H1 (cell line): ENCODE measurements at regions not wholly inside any gene's neighbourhood (a gene's known extent, or its start where the extent isn't known, plus 50 kb on each side); places are given as distances from the start of the nearest gene placed in this dataset.

ENCODE experiments used
- CTCF ChIA-PET: fragments of 300-600 bp; sonication (Branson Sonifier 250); formaldehyde crosslinking; loops from one replicate; lab custom pipeline; 2021; ENCODE audit not compliant: partially characterized antibody; lab: Charles Lee
- POLR2A ChIA-PET: fragments of 300-600 bp; sonication (Branson Sonifier 250); formaldehyde crosslinking; loops from one replicate; lab custom pipeline; 2021; ENCODE audit warnings: inconsistent platforms; ENCODE audit not compliant: partially characterized antibody; lab: Charles Lee
- DNase-seq, 2 experiments: peaks; one replicate each; pipeline versions ENCODE4 v3.0.0 to v3.0.0-alpha.2; 2010 to 2022; ENCODE audit warnings: low spot score in 2 of 2, low read depth in 1 of 2, mixed read lengths in 1 of 2
- FAIRE-seq: peaks from 2 replicates; lab custom pipeline; 2011; peaks lifted over from hg19 to GRCh38; lab: Jason Lieb, UNC
- H2AFZ ChIP-seq: 2 replicates; pipeline ENCODE4 v1.8.1; 2012; ENCODE audit warnings: low read length, inconsistent platforms
- H2AK5ac ChIP-seq: 2 replicates; pipeline ENCODE4 v1.6.1; 2013; ENCODE audit warnings: low read depth, low read length
- H2BK120ac ChIP-seq: replicated peaks from 2 replicates; pipeline ENCODE3; 2013; ENCODE audit warnings: low read depth, low read length, inconsistent platforms
- H2BK12ac ChIP-seq: 2 replicates; pipeline ENCODE4 v1.6.1; 2013; ENCODE audit warnings: low read depth, low read length
- H2BK15ac ChIP-seq: 2 replicates; pipeline ENCODE4 v1.6.1; 2013; ENCODE audit warnings: low read length
- H2BK20ac ChIP-seq: 2 replicates; pipeline ENCODE4 v1.6.1; 2013; ENCODE audit warnings: low read length
- H2BK5ac ChIP-seq: 2 replicates; pipeline ENCODE4 v1.6.1; 2013; ENCODE audit warnings: low read depth, low read length
- H3K14ac ChIP-seq: 2 replicates; pipeline ENCODE4 v1.6.1; 2013; ENCODE audit warnings: inconsistent platforms; ENCODE audit not compliant: insufficient read length
- H3K18ac ChIP-seq: 2 replicates; pipeline ENCODE4 v1.6.1; 2013; ENCODE audit warnings: low read length; ENCODE audit errors: extremely low read depth
- H3K23ac ChIP-seq: 2 replicates; pipeline ENCODE4 v1.6.1; 2013; ENCODE audit warnings: inconsistent platforms; ENCODE audit not compliant: insufficient read length
- H3K23me2 ChIP-seq: 2 replicates; pipeline ENCODE4 v1.6.1; 2013; ENCODE audit warnings: low read depth, low read length
- H3K27ac ChIP-seq: 2 replicates; pipeline ENCODE4 v1.6.1; 2011; ENCODE audit warnings: low read depth, low read length, inconsistent platforms
- H3K27me3 ChIP-seq, 4 experiments: replicated peaks in 1 of 4; 1 replicate in 1 of 4; 2 replicates in 3 of 4; pipeline versions ENCODE4 v1.6.1 to v1.8.1; 2011 to 2013; ENCODE audit warnings: low read length in 3 of 4, mild to moderate bottlenecking in 3 of 4, inconsistent platforms in 2 of 4, mixed read lengths in 2 of 4, moderate library complexity in 1 of 4; ENCODE audit not compliant: control insufficient read depth in 3 of 4, insufficient read depth in 3 of 4; ENCODE audit errors: extremely low read depth in 1 of 4
- H3K36me3 ChIP-seq, 4 experiments: 2 replicates each; pipeline versions ENCODE4 v1.6.1 to v1.8.1; 2011 to 2013; ENCODE audit warnings: mild to moderate bottlenecking in 4 of 4, low read length in 3 of 4, moderate library complexity in 2 of 4, control low read depth in 1 of 4, inconsistent platforms in 1 of 4; ENCODE audit not compliant: insufficient read depth in 4 of 4, control insufficient read depth in 2 of 4
- H3K4ac ChIP-seq: replicated peaks from 2 replicates; pipeline ENCODE3; 2013; ENCODE audit warnings: low read length, low read depth, mixed read lengths, inconsistent platforms; ENCODE audit not compliant: insufficient read length
- H3K4me1 ChIP-seq, 4 experiments: replicated peaks in 1 of 4; 1 replicate in 1 of 4; 2 replicates in 3 of 4; pipeline versions ENCODE4 v1.6.1 to v1.8.1; 2011 to 2013; ENCODE audit warnings: low read length in 3 of 4, inconsistent platforms in 2 of 4, mixed read lengths in 1 of 4; ENCODE audit not compliant: insufficient read depth in 4 of 4, control insufficient read depth in 3 of 4
- H3K4me2 ChIP-seq, 2 experiments: 2 replicates each; pipeline versions ENCODE4 v1.6.1 to v1.8.1; 2011 to 2013; ENCODE audit warnings: low read depth in 2 of 2, low read length in 2 of 2, control low read depth in 1 of 2, inconsistent platforms in 1 of 2, mild to moderate bottlenecking in 1 of 2; ENCODE audit not compliant: insufficient read depth in 1 of 2
- H3K4me3 ChIP-seq, 4 experiments: fragments of 200-600, 300-600 bp in 1 of 4; sonication (generic), shearing (Covaris generic), sonication (Bioruptor Twin) in 1 of 4; 2 replicates each; pipeline versions ENCODE4 v1.5.1 to v1.8.1; 2011 to 2016; ENCODE audit warnings: low read length in 4 of 4, low read depth in 3 of 4, control low read depth in 2 of 4, inconsistent platforms in 2 of 4, mild to moderate bottlenecking in 2 of 4, mixed read lengths in 1 of 4, moderate library complexity in 1 of 4; ENCODE audit not compliant: insufficient read depth in 2 of 4; ENCODE audit errors: extremely low read depth in 1 of 4
- H3K56ac ChIP-seq: replicated peaks from 2 replicates; pipeline ENCODE3; 2013; ENCODE audit warnings: low read depth, mild to moderate bottlenecking, mixed read lengths, low read length, inconsistent platforms; ENCODE audit not compliant: insufficient read length
- H3K79me1 ChIP-seq: 2 replicates; pipeline ENCODE4 v1.6.1; 2013; ENCODE audit warnings: low read depth, low read length, control low read depth
- H3K79me2 ChIP-seq, 2 experiments: 2 replicates each; pipeline versions ENCODE4 v1.6.1 to v1.8.1; 2012 to 2013; ENCODE audit warnings: low read length in 2 of 2, mild to moderate bottlenecking in 2 of 2, inconsistent platforms in 1 of 2; ENCODE audit not compliant: insufficient read depth in 2 of 2, control insufficient read depth in 1 of 2
- H3K9ac ChIP-seq, 4 experiments: replicated peaks in 1 of 4; 1 replicate in 1 of 4; 2 replicates in 3 of 4; pipeline versions ENCODE4 v1.6.1 to v1.8.1; 2011 to 2013; ENCODE audit warnings: low read depth in 3 of 4, low read length in 3 of 4, control low read depth in 2 of 4, mild to moderate bottlenecking in 2 of 4, moderate library complexity in 2 of 4, inconsistent platforms in 1 of 4; ENCODE audit errors: extremely low read depth in 1 of 4
- H3K9me3 ChIP-seq, 2 experiments: 2 replicates each; pipeline versions ENCODE4 v1.6.1 to v1.8.1; 2012 to 2013; ENCODE audit warnings: mild to moderate bottlenecking in 2 of 2, moderate library complexity in 2 of 2, control low read depth in 1 of 2, inconsistent platforms in 1 of 2, low read depth in 1 of 2, low read length in 1 of 2, mixed read lengths in 1 of 2; ENCODE audit not compliant: insufficient read depth in 2 of 2
- H4K20me1 ChIP-seq, 2 experiments: replicated peaks in 1 of 2; 2 replicates each; pipeline versions ENCODE3 to v1.8.1; 2011 to 2013; ENCODE audit warnings: inconsistent platforms in 2 of 2, low read length in 2 of 2, mild to moderate bottlenecking in 1 of 2; ENCODE audit not compliant: insufficient read depth in 2 of 2, control insufficient read depth in 1 of 2
- H4K5ac ChIP-seq: 2 replicates; pipeline ENCODE4 v1.6.1; 2013; ENCODE audit warnings: low read length, low read depth, mixed read lengths, inconsistent platforms; ENCODE audit not compliant: insufficient read length
- H4K8ac ChIP-seq: 2 replicates; pipeline ENCODE4 v1.8.0; 2013; ENCODE audit warnings: mild to moderate bottlenecking, moderate library complexity, low read length, inconsistent platforms; ENCODE audit not compliant: insufficient read depth; ENCODE audit errors: extremely low read depth
- H4K91ac ChIP-seq: replicated peaks from 2 replicates; pipeline ENCODE3; 2013; ENCODE audit warnings: low read length, mixed read lengths, inconsistent platforms; ENCODE audit not compliant: insufficient read length
- ASH2L ChIP-seq: fragments of 200-600, 300-600 bp; sonication (generic); IDR thresholded peaks from one replicate; pipeline ENCODE4 v1.7.1; 2017; ENCODE audit warnings: low read length
- BCL11A ChIP-seq, 2 experiments: IDR thresholded peaks; one replicate each; pipeline ENCODE4 v1.6.1; 2011; ENCODE audit warnings: low read depth in 2 of 2, low read length in 2 of 2, mild to moderate bottlenecking in 2 of 2
- CREB1 ChIP-seq: IDR thresholded peaks from 2 replicates; pipeline ENCODE4 v1.6.1; 2012; ENCODE audit warnings: inconsistent platforms
- CTBP2 ChIP-seq: IDR thresholded peaks from 2 replicates; pipeline ENCODE4 v1.7.0; 2011; ENCODE audit warnings: borderline replicate concordance, mild to moderate bottlenecking, moderate library complexity, mixed read lengths, low read length; ENCODE audit not compliant: insufficient read depth, insufficient read length
- EP300 ChIP-seq, 2 experiments: IDR thresholded peaks; 1 replicate in 1 of 2; 2 replicates in 1 of 2; pipeline ENCODE4 v1.6.1; 2011 to 2012; ENCODE audit warnings: low read depth in 2 of 2, low read length in 2 of 2, mild to moderate bottlenecking in 2 of 2, borderline replicate concordance in 1 of 2, inconsistent platforms in 1 of 2, moderate library complexity in 1 of 2
- GABPA ChIP-seq: IDR thresholded peaks from 2 replicates; pipeline ENCODE4 v1.6.1; 2011; ENCODE audit warnings: mild to moderate bottlenecking, low read length, moderate library complexity, borderline replicate concordance; ENCODE audit not compliant: insufficient read depth
- JUN ChIP-seq: IDR thresholded peaks from 2 replicates; pipeline ENCODE4 v1.6.1; 2011; ENCODE audit warnings: low read depth, mild to moderate bottlenecking, improper control_type of control experiment, low read length
- KDM1A ChIP-seq: fragments of 200-600, 300-600 bp; sonication (generic); IDR thresholded peaks from 2 replicates; pipeline ENCODE4 v1.7.1; 2016; ENCODE audit warnings: mild to moderate bottlenecking, low read length, borderline replicate concordance
- PHF8 ChIP-seq: fragments of 200-600 bp; sonication (generic); conservative IDR thresholded peaks from 2 replicates; pipeline ENCODE4 v1.7.1; 2012; ENCODE audit warnings: low read depth, mild to moderate bottlenecking, inconsistent platforms, low read length, moderate library complexity
- POLR2A ChIP-seq, 2 experiments: IDR thresholded peaks; 1 replicate in 1 of 2; 2 replicates in 1 of 2; pipeline ENCODE4 v1.6.1; 2011; ENCODE audit warnings: low read depth in 2 of 2, low read length in 2 of 2, mild to moderate bottlenecking in 2 of 2; ENCODE audit errors: control extremely low read depth in 1 of 2
- POU5F1 ChIP-seq: IDR thresholded peaks from 2 replicates; pipeline ENCODE4 v1.6.1; 2011; ENCODE audit warnings: low read depth, mild to moderate bottlenecking, low read length, moderate library complexity
- SIX5 ChIP-seq: IDR thresholded peaks from 2 replicates; pipeline ENCODE4 v1.6.1; 2011; ENCODE audit warnings: mild to moderate bottlenecking, low read depth, low read length
- SP4 ChIP-seq: IDR thresholded peaks from 2 replicates; pipeline ENCODE4 v1.6.1; 2012; ENCODE audit warnings: low read length, inconsistent platforms
- SUZ12 ChIP-seq: fragments of 200-600 bp; sonication (generic); IDR thresholded peaks from 2 replicates; pipeline ENCODE4 v1.6.1; 2012; ENCODE audit warnings: mild to moderate bottlenecking, inconsistent platforms, low read length, moderate library complexity, mixed read lengths
- TCF12 ChIP-seq: IDR thresholded peaks from 2 replicates; pipeline ENCODE4 v1.6.1; 2011; ENCODE audit warnings: low read depth, mild to moderate bottlenecking, low read length
- TEAD4 ChIP-seq: IDR thresholded peaks from 2 replicates; pipeline ENCODE4 v1.6.1; 2012; ENCODE audit warnings: low read depth, low read length, inconsistent platforms, mixed read lengths
- WGBS, 2 experiments: shearing (Covaris generic) in 1 of 2; methylation state at CpG; one replicate each; pipeline versions ENCODE4 v1.1.6 to v1.1.7; 2013 to 2015; ENCODE audit warnings: low lambda C conversion rate in 2 of 2, mixed read lengths in 2 of 2, inconsistent platforms in 1 of 2, low coverage in 1 of 2, missing lambda C conversion rate in 1 of 2; ENCODE audit not compliant: insufficient replicate concordance in 2 of 2, insufficient coverage in 1 of 2, insufficient read length in 1 of 2; ENCODE audit errors: extremely low coverage in 1 of 2, missing lambda C conversion rate in 1 of 2; 5-methylcytosine and 5-hydroxymethylcytosine counted together

GRCh38 chr19:28166025-28166424 lies 1046.9 kb downstream of the UQCRFS1 start:
- H2BK15ac ChIP-seq: no peak overlapping the region
- peak overlapping the region; percentile 63; the same call in 1 of the 2 replicates for H2BK20ac ChIP-seq
- no peaks in the 10 kb centered on the region for H3K79me1 ChIP-seq
- H4K8ac ChIP-seq: no peak overlapping the region
- no peak overlapping the region for H2AFZ ChIP-seq
- WGBS, 2 experiments: 85% methylated on average over 8 of the region's 8 CpGs; no CpG with 5 or more reads in 1 of the 2 experiments
- H3K4me3 ChIP-seq: no peak overlapping the region
- H3K79me2 ChIP-seq: no peaks in the 10 kb centered on the region
- H3K23ac ChIP-seq: no peak overlapping the region
- CTCF ChIA-PET: interaction anchor here (1.2 to 3.8 kb wide), 2 partner anchors 50 to 60 kb away, joined by 3 to 18 read pairs; no protein-coding TSS in a partner anchor
- H3K23me2 ChIP-seq: no peaks in the 10 kb centered on the region
- no peak overlapping the region for H3K9ac ChIP-seq
- no peaks in the 10 kb centered on the region for H3K27me3 ChIP-seq
- peaks cover 7 to 22% (median 15%) of the 10 kb centered on the region in 4 experiments for H3K4me1 ChIP-seq
- H4K91ac ChIP-seq: no peak overlapping the region
- no peak overlapping the region; the same call in 1 of the 2 replicates for H2BK12ac ChIP-seq
- H3K36me3 ChIP-seq: no peaks in the 10 kb centered on the region
- H2BK120ac ChIP-seq: no peak overlapping the region
- H3K4me2 ChIP-seq: no peak overlapping the region
- no peak overlapping the region for H3K27ac ChIP-seq
- FAIRE-seq: no peak
- no peaks in the 10 kb centered on the region for H4K20me1 ChIP-seq
- H4K5ac ChIP-seq: no peak overlapping the region
- H3K56ac ChIP-seq: no peak overlapping the region
- no peak overlapping the region for H3K4ac ChIP-seq
- no peak overlapping the region for H3K14ac ChIP-seq
- H2BK5ac ChIP-seq: no peak overlapping the region
- POLR2A ChIA-PET: interaction anchor here (0.6 to 2.4 kb wide), 3 partner anchors 8 to 149 kb away, joined by 3 to 5 read pairs (median 3); no protein-coding TSS in a partner anchor
- H3K9me3 ChIP-seq: no peaks in the 10 kb centered on the region
- no peak overlapping the region for H3K18ac ChIP-seq
- H2AK5ac ChIP-seq: no peak overlapping the region; the same call in 1 of the 2 replicates
- no peak for DNase-seq
- no peak for TF ChIP-seq BCL11A (IDR thresholded peaks at IDR 0.05; ENCODE audit: low read depth in 2 of 2, low read length in 2 of 2)
- no peak for TF ChIP-seq CREB1
- no peak for TF ChIP-seq ASH2L
- TF ChIP-seq POU5F1: no peak
- no peak for TF ChIP-seq KDM1A
- TF ChIP-seq GABPA: no peak
- TF ChIP-seq JUN: no peak
- no peak for TF ChIP-seq SP4
- no peak for TF ChIP-seq EP300 (IDR thresholded peaks at IDR 0.05; ENCODE audit: borderline replicate concordance in 1 of 2, low read depth in 2 of 2, low read length in 2 of 2)
- TF ChIP-seq PHF8: no peak
- TF ChIP-seq CTBP2: no peak
- no peak for TF ChIP-seq TEAD4
- no peak for TF ChIP-seq POLR2A (IDR thresholded peaks at IDR 0.05; ENCODE audit: control extremely low read depth in 1 of 2, low read depth in 2 of 2, low read length in 2 of 2)
- no peak for TF ChIP-seq SUZ12
- no peak for TF ChIP-seq SIX5
- no peak for TF ChIP-seq TCF12
